ES-I3 (cell line): ENCODE measurements at regions not wholly inside any gene's neighbourhood (a gene's known extent, or its start where the extent isn't known, plus 50 kb on each side); places are given as distances from the start of the nearest gene placed in this dataset.
"Not testable (repeated sequence)": the region's sequence is repeated elsewhere in the genome, so short reads cannot be mapped to it uniquely, and the experiment has no call there.

Source experiments
- H3K36me3 ChIP-seq: 2 replicates; pipeline ENCODE4 v1.6.1; 2013; ENCODE audit warnings: mild to moderate bottlenecking, low read length, control low read depth, moderate library complexity; ENCODE audit not compliant: insufficient read depth
- H3K4me1 ChIP-seq: 2 replicates; pipeline ENCODE4 v1.6.1; 2013; ENCODE audit warnings: mild to moderate bottlenecking, control low read depth, low read length; ENCODE audit not compliant: insufficient read depth
- H3K9ac ChIP-seq: 2 replicates; pipeline ENCODE4 v1.6.1; 2013; ENCODE audit warnings: low read depth, mild to moderate bottlenecking, low read length, moderate library complexity
- H3K9me3 ChIP-seq: 2 replicates; pipeline ENCODE4 v1.6.1; 2013; ENCODE audit warnings: mild to moderate bottlenecking, low read length, moderate library complexity; ENCODE audit not compliant: control insufficient read depth, insufficient read depth

DNA sequence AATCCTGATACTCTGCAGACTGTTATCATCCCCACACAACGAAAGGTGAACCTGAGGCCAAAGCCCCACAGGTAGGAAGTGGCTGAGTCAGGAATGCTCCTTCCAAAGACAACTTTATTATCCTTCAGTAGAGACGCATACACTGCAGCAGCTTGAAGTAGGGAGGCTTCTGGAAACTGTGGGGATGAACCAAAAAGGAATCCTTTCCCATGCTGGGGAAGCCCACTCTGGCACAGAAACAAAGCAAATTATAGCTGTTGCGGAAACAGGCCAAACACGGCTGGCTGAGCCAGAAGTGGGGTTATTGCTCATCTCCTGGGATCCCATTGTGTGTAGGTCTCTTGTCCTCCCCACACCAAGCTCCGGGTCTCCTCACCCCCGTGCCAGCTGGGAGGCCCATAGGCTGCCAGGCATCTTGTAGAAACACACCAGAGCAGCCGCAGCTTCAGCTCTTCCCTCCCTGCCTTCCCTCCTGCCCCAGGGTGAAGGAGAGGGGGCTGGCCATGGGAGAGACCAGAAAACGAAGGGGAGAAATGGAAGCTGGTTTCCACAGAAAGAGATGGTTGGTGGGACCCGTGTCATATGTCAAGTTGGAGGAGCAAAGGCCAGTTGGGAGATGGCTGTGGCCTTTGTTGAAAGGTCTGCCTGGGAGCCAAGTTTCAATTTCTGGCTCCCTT, 176.9 kb upstream of the NABP1 start:
- no peaks in the 10 kb centered on the region; the same call in 1 of the 2 replicates for H3K9me3 ChIP-seq
- H3K9ac ChIP-seq = no peak overlapping the region
- no peaks in the 10 kb centered on the region for H3K36me3 ChIP-seq
- H3K4me1 ChIP-seq = no peaks in the 10 kb centered on the region

DNA sequence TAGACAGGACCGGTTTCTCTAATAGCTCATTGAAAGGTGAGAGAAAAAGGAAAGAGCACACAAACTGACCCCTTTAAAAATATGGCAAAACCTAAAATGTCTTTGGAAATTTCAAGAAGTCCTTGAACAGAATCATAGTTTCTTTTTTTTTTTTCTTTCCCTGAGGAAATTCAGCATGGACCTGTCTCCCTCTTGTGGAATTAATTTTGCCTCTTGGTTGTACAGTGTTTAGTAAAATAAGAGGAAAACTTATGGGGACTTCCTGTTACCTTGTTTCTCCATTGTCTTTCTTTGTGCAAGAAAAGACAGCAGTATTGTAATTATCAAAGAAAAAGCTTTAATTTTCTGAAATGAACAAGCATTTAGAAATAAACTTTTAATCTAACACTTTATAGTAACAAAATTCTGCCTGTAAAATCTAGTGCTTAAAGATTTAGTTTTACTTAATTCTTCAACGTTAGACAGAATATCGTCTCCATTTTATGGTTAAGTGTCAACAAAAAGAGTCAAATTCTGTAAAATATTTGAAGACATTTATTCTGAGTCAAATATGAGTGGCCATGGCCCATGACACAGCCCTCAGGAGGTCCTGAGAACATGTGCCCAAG, 176.3 kb upstream of the NABP1 start:
- H3K9me3 ChIP-seq = no peaks in the 10 kb centered on the region; the same call in 1 of the 2 replicates
- H3K36me3 ChIP-seq = no peaks in the 10 kb centered on the region
- no peaks in the 10 kb centered on the region for H3K4me1 ChIP-seq
- no peak overlapping the region for H3K9ac ChIP-seq

GRCh38 chr2:191506515-191506914, 171.4 kb upstream of the NABP1 start:
- Histone ChIP-seq H3K36me3 (no peaks in the 10 kb centered on the region), H3K9me3 (no peaks in the 10 kb centered on the region; the same call in 1 of the 2 replicates), H3K4me1 (no peaks in the 10 kb centered on the region)

GRCh38 chr2:191507252-191507853, 170.6 kb upstream of the NABP1 start:
- H3K9me3 ChIP-seq = not testable (repeated sequence)

More at GRCh38 chr2:191506515-191506914, 171.4 kb upstream of the NABP1 start:
- H3K9ac ChIP-seq = no peak overlapping the region

DNA sequence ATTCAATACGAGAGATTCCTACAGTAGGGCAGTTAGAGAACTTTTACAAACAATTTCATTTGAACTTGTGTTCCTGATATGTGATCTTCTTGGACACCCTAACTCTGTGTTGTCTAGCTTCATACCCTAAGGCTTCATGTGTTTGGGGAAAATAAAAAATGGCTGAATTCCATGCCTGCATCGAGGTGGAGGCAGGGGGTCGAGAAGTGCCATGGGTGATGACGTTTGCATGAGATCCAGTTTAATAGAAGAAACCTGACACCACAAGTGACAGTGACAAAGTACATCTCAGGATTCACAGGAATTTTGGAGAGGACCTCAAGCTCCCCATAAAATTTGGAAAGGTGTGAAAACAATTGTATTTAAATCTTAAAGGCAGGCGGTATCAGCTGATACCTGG, 169.2 kb upstream of the NABP1 start:
- Histone ChIP-seq H3K9me3 (no peaks in the 10 kb centered on the region), H3K36me3 (no peaks in the 10 kb centered on the region), H3K9ac (no peak overlapping the region), H3K4me1 (no peaks in the 10 kb centered on the region)

More at GRCh38 chr2:191507252-191507853, 170.6 kb upstream of the NABP1 start:
- not testable (repeated sequence) for H3K36me3 ChIP-seq, H3K9ac ChIP-seq, H3K4me1 ChIP-seq

DNA sequence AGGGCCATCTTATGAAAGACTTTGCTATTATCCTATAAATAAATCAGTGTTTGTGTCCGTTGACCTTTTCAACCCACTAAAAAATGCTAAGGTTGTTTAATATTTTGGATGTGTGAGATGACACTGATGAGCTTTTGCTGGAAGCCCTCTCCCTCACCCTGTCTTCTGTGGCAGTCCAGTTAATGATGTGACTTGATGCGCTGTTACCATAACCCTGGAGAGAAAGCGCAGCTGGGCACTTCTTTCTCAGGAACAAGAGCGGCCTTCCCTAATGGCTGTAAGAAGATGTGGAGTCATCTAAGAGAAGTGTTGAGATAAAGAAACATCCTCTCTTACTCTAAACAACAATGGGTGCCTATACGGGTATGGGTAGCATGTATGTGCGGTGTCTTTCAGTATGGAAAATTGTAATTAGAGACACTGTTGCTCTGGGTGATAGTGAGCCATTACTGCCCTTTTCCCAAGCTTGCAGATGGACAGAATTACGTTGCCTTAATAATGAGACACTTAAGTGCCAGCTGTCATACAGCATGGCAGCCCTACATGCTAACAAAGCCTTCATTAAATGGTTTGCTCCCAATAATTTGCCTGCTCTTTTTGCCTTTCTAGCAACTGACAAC, 165.6 kb upstream of the NABP1 start:
- no peak overlapping the region for H3K9ac ChIP-seq
- no peaks in the 10 kb centered on the region for H3K36me3 ChIP-seq
- H3K9me3 ChIP-seq = no peaks in the 10 kb centered on the region
- H3K4me1 ChIP-seq = no peaks in the 10 kb centered on the region

GRCh38 chr2:191512874-191513273, 165.1 kb upstream of the NABP1 start:
- Histone ChIP-seq H3K9me3 (no peaks in the 10 kb centered on the region), H3K36me3 (no peaks in the 10 kb centered on the region), H3K9ac (no peak overlapping the region), H3K4me1 (no peaks in the 10 kb centered on the region)

DNA sequence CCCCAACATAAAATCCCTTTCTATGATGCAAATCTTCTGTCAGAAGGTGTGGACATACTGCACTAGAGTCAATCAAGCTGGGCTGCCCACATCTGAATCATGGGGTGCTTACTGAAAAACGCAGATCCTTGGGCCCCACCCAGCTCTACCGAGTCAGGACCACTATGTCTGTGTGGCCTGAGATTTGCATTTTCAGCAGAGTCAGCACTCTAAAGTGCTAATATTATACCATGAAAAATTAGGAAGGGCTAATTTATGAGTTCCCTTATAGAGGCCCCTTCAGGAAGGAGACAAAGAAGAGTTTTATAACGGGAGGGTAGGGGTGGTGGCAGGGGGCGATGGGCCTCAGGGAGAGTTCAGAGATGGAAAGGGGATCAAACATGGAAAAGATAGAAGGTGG, 163.3 kb upstream of the NABP1 start:
- H3K36me3 ChIP-seq = no peaks in the 10 kb centered on the region
- no peaks in the 10 kb centered on the region for H3K9me3 ChIP-seq
- no peaks in the 10 kb centered on the region for H3K4me1 ChIP-seq
- H3K9ac ChIP-seq = no peak overlapping the region

DNA sequence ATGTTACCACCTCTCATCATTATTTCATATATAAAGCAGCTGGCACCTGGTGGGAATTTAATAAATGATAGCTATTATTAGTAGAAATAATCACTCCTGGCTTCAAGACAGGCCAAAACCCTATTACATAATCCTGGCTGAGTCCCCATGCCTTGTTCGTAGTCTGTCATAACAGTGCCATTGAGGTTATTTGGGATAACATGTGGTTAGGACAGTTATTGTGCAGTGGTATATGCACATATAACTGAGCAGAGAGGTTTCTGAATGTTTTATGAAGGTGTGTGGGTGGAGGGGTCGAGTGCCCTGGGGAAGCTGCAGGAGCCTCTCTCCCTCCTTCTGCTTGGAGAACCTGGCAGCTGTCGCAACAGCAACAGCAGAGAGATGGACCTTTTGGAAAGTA, 162.4 kb upstream of the NABP1 start:
- Histone ChIP-seq H3K9ac (no peak overlapping the region), H3K4me1 (no peaks in the 10 kb centered on the region), H3K9me3 (no peaks in the 10 kb centered on the region), H3K36me3 (no peaks in the 10 kb centered on the region)

DNA sequence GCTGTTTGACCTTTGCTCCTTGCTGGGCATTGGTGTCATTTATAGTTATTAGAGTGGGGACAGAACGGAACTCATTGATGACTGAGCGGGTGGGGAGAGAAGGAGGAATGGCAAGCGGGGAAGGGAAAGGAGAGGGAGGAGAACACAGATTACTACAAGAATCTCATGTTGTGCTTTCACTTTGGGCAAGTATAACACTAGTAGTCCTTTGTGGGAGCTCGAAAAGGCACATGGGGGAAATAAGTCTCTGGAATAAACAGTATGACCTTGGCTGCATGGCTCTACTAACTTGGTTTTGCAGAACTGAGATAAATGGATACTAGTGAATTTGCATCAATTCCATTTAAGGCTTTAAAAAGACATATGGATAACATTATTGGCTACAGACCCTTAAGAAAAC, 161.7 kb upstream of the NABP1 start:
- no peaks in the 10 kb centered on the region for H3K9me3 ChIP-seq
- H3K4me1 ChIP-seq = no peaks in the 10 kb centered on the region
- no peaks in the 10 kb centered on the region for H3K36me3 ChIP-seq
- H3K9ac ChIP-seq = no peak overlapping the region

- H3K9me3 ChIP-seq = no peaks in the 10 kb centered on the region
- H3K9ac ChIP-seq = no peak overlapping the region
- H3K4me1 ChIP-seq = no peaks in the 10 kb centered on the region
- H3K36me3 ChIP-seq = no peaks in the 10 kb centered on the region
Measured at GRCh38 chr2:191521608-191522208, 156.2 kb upstream of the NABP1 start.

GRCh38 chr2:191522478-191523120, 155.3 kb upstream of the NABP1 start:
- Histone ChIP-seq H3K9ac (no peak overlapping the region), H3K9me3 (no peaks in the 10 kb centered on the region), H3K4me1 (no peaks in the 10 kb centered on the region), H3K36me3 (no peaks in the 10 kb centered on the region)

DNA sequence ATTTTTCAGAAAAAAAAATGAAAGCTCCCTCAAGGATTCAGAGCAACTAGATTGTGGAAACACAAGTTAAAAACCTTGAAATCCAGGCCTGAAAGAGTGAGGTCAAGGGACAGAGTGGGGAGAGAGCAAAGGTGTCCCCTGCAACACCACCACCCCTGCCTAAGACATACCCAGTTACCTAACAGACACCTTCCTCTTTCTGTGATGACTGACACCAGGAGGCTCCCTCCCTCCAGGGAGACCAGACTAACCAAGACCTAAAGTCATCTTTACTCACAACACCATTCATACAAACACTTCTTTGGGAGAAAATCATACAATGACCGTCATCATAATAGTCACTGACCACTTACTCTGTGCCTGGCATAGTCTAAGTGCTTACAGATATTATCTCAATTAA, 151.8 kb upstream of the NABP1 start:
- no peak overlapping the region for H3K9ac ChIP-seq
- H3K36me3 ChIP-seq = no peaks in the 10 kb centered on the region
- no peaks in the 10 kb centered on the region for H3K9me3 ChIP-seq
- no peaks in the 10 kb centered on the region for H3K4me1 ChIP-seq

DNA sequence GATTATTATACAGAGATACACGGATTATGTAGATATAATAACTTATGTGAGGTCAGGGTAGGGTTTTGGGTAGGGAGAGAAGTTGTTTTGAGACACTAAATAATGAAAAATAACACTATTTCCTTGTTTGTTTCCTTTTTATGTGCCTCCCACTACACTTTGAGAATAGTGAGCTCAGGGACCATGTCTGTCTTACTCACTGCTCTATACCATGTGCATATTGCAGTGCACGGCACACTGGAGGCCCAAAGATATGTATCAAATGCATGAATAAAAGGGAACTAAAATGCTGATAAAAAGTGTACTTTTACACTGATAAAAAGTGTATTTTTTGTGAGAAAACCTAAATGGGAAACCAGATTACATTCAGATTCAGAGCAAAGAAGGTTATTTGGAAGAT, 151.4 kb upstream of the NABP1 start:
- Histone ChIP-seq H3K4me1 (no peaks in the 10 kb centered on the region), H3K9me3 (no peaks in the 10 kb centered on the region), H3K36me3 (no peaks in the 10 kb centered on the region), H3K9ac (no peak overlapping the region)
